ENCODE measurements at regions not wholly inside any gene's neighbourhood (a gene's known extent, or its start where the extent isn't known, plus 50 kb on each side); places are given as distances from the start of the nearest gene placed in this dataset.

GRCh38 chr6:14865531-14866100 lies 380.3 kb upstream of the JARID2 start (continued):
- TF ChIP-seq REST (IDR thresholded peaks at IDR 0.05; ENCODE audit: low read depth, low read length): no peak
- no peak for TF ChIP-seq GABPA (IDR thresholded peaks at IDR 0.05; ENCODE audit: low read depth)
- TF ChIP-seq ELF1 (IDR thresholded peaks at IDR 0.05): no peak
- TF ChIP-seq PBX3 (IDR thresholded peaks at IDR 0.05): no peak

- Histone ChIP-seq H3K27ac (ENCODE audit: low read depth in 2 of 2, low read length in 1 of 2) (no peak overlapping the region), H3K27me3 (ENCODE audit: insufficient read depth) (no peaks in the 10 kb centered on the region), H3K9me3 (no peaks in the 10 kb centered on the region), H3K36me3 (replicated peaks in 1 of 2; ENCODE audit: control insufficient read depth in 1 of 2, insufficient read depth in 2 of 2, low read length in 1 of 2) (no peaks in the 10 kb centered on the region), H3K9me2 (no peaks in the 10 kb centered on the region), H3K79me2 (ENCODE audit: insufficient read depth) (no peaks in the 10 kb centered on the region), H4K20me1 (ENCODE audit: insufficient read depth) (no peaks in the 10 kb centered on the region), H3K4me2 (no peak overlapping the region), H3K9ac (no peak overlapping the region), H3F3A (replicated peaks; ENCODE audit: insufficient read depth) (no peaks in the 10 kb centered on the region), H2AFZ (ENCODE audit: low read depth) (no peak overlapping the region), H3K4me3 (ENCODE audit: low read depth in 2 of 2, low read length in 1 of 2) (no peak overlapping the region), H3K4me1 (ENCODE audit: control insufficient read depth in 1 of 2, insufficient read depth in 2 of 2, low read depth in 1 of 2, low read length in 1 of 2) (no peaks in the 10 kb centered on the region)
- POLR2A ChIA-PET: no interaction called here
- 33% methylated on average over 1 of the region's 1 CpG for WGBS (ENCODE audit: low lambda C conversion rate)
- no peak for DNase-seq
- TF ChIP-seq NFIC (IDR thresholded peaks at IDR 0.05; ENCODE audit: borderline replicate concordance) (no peak), MXI1 (IDR thresholded peaks at IDR 0.05; ENCODE audit: low read depth, low read length) (no peak), USF2 (IDR thresholded peaks at IDR 0.05; ENCODE audit: borderline replicate concordance, low read depth, low read length) (no peak), TAF1 (IDR thresholded peaks at IDR 0.05; ENCODE audit: borderline replicate concordance, low read depth, low read length) (no peak), EP300 (IDR thresholded peaks at IDR 0.05; ENCODE audit: borderline replicate concordance in 1 of 2, low read depth in 1 of 2, low read length in 1 of 2) (no peak), SIN3A (IDR thresholded peaks at IDR 0.05; ENCODE audit: borderline replicate concordance, low read depth, low read length) (no peak), POLR2AphosphoS5 (IDR thresholded peaks at IDR 0.05; ENCODE audit: low read depth, low read length) (no peak), EZH2phosphoT487 (IDR thresholded peaks at IDR 0.05; ENCODE audit: borderline replicate concordance, low read depth) (no peak), YY1 (IDR thresholded peaks at IDR 0.05; ENCODE audit: low read depth) (no peak), GATA2 (CRISPR knock-in tag; IDR thresholded peaks at IDR 0.05) (no peak), REST (IDR thresholded peaks at IDR 0.05; ENCODE audit: low read depth, low read length) (no peak), GABPA (IDR thresholded peaks at IDR 0.05; ENCODE audit: low read depth) (no peak), MAX (IDR thresholded peaks at IDR 0.05; ENCODE audit: low read depth) (no peak), USF1 (IDR thresholded peaks at IDR 0.05; ENCODE audit: borderline replicate concordance, low read depth) (no peak), JUND (IDR thresholded peaks at IDR 0.05) (no peak), SMC3 (IDR thresholded peaks at IDR 0.05; ENCODE audit: low read depth, low read length) (no peak), FOXJ3 (CRISPR knock-in tag; IDR thresholded peaks at IDR 0.05) (no peak), ELF1 (IDR thresholded peaks at IDR 0.05) (no peak), FOXM1 (IDR thresholded peaks at IDR 0.05; ENCODE audit: low read depth) (no peak)
- CTCF ChIA-PET: no interaction called here
Observed at GRCh38 chr6:14867802-14868201, 378.1 kb upstream of the JARID2 start.

All from SK-N-SH (cell line).